H9 (cell line): ENCODE measurements at regions not wholly inside any gene's neighbourhood (a gene's known extent, or its start where the extent isn't known, plus 50 kb on each side); places are given as distances from the start of the nearest gene placed in this dataset.

ENCODE experiments used
- DNase-seq: peaks from one replicate; pipeline ENCODE4 v3.0.0-alpha.2; 2017
- H2AFZ ChIP-seq: one replicate; pipeline ENCODE4 v1.6.1; 2013; ENCODE audit warnings: mild to moderate bottlenecking, low read length, control low read depth, moderate library complexity
- H2AK5ac ChIP-seq: 2 replicates; pipeline ENCODE4 v1.6.1; 2013; ENCODE audit warnings: low read length, control low read depth, mixed read lengths; ENCODE audit not compliant: insufficient read length
- H2BK120ac ChIP-seq: one replicate; pipeline ENCODE4 v1.6.1; 2013; ENCODE audit warnings: low read depth, mild to moderate bottlenecking, low read length, control low read depth, inconsistent platforms; ENCODE audit not compliant: poor library complexity, severe bottlenecking
- H2BK12ac ChIP-seq: 2 replicates; pipeline ENCODE4 v1.6.1; 2013; ENCODE audit warnings: low read length, control low read depth, mixed read lengths, low read depth; ENCODE audit not compliant: insufficient read length
- H2BK15ac ChIP-seq: 2 replicates; pipeline ENCODE4 v1.6.1; 2013; ENCODE audit warnings: low read depth, low read length, control low read depth
- H2BK20ac ChIP-seq: one replicate; pipeline ENCODE4 v1.6.1; 2013; ENCODE audit warnings: low read depth, mild to moderate bottlenecking, low read length, control low read depth, inconsistent platforms; ENCODE audit not compliant: poor library complexity, severe bottlenecking
- H2BK5ac ChIP-seq: 2 replicates; pipeline ENCODE4 v1.6.1; 2013; ENCODE audit warnings: low read length, control low read depth, mixed read lengths; ENCODE audit not compliant: insufficient read length
- H3K14ac ChIP-seq: 2 replicates; pipeline ENCODE4 v1.6.1; 2013; ENCODE audit warnings: low read length, control low read depth; ENCODE audit not compliant: insufficient read depth
- H3K18ac ChIP-seq: 2 replicates; pipeline ENCODE4 v1.6.1; 2013; ENCODE audit warnings: low read depth, mild to moderate bottlenecking, mixed read lengths, low read length, control low read depth; ENCODE audit not compliant: insufficient read length
- H3K23ac ChIP-seq: 2 replicates; pipeline ENCODE4 v1.6.1; 2013; ENCODE audit warnings: low read length, control low read depth, mixed read lengths, low read depth; ENCODE audit not compliant: insufficient read length
- H3K23me2 ChIP-seq: 2 replicates; pipeline ENCODE4 v1.6.1; 2013; ENCODE audit warnings: low read depth, mild to moderate bottlenecking, mixed read lengths, low read length, control low read depth; ENCODE audit not compliant: insufficient read length, poor library complexity, severe bottlenecking
- H3K27ac ChIP-seq: 2 replicates; pipeline ENCODE4 v1.5.1; 2013; ENCODE audit warnings: low read length, control low read depth, mixed read lengths, low read depth; ENCODE audit not compliant: insufficient read length
- H3K27me3 ChIP-seq: 2 replicates; pipeline ENCODE4 v1.6.1; 2013; ENCODE audit warnings: low read length, control low read depth, inconsistent platforms; ENCODE audit not compliant: insufficient read depth
- H3K4ac ChIP-seq: 2 replicates; pipeline ENCODE4 v1.6.1; 2013; ENCODE audit warnings: low read depth, mild to moderate bottlenecking, control low read depth, inconsistent platforms, low read length, moderate library complexity
- H3K4me1 ChIP-seq: 2 replicates; pipeline ENCODE4 v1.6.1; 2013; ENCODE audit warnings: low read length, control low read depth, inconsistent platforms; ENCODE audit not compliant: insufficient read depth
- H3K4me2 ChIP-seq: 2 replicates; pipeline ENCODE4 v1.6.1; 2013; ENCODE audit warnings: low read length, control low read depth, mixed read lengths; ENCODE audit not compliant: insufficient read length, insufficient read depth
- H3K56ac ChIP-seq: 2 replicates; pipeline ENCODE4 v1.6.1; 2013; ENCODE audit warnings: low read depth, mild to moderate bottlenecking, mixed read lengths, low read length, control low read depth; ENCODE audit not compliant: insufficient read length
- H3K79me1 ChIP-seq: 2 replicates; pipeline ENCODE4 v1.6.1; 2013; ENCODE audit warnings: low read depth, mild to moderate bottlenecking, moderate library complexity, low read length, control low read depth, inconsistent platforms; ENCODE audit not compliant: insufficient read depth, poor library complexity, severe bottlenecking
- H3K79me2 ChIP-seq: 2 replicates; pipeline ENCODE4 v1.6.1; 2013; ENCODE audit warnings: low read length, control low read depth, inconsistent platforms; ENCODE audit not compliant: insufficient read depth
- H3K9ac ChIP-seq: 2 replicates; pipeline ENCODE4 v1.6.1; 2013; ENCODE audit warnings: low read length, control low read depth, mixed read lengths; ENCODE audit not compliant: insufficient read length; ENCODE audit errors: extremely low read depth
- H3K9me3 ChIP-seq: one replicate; pipeline ENCODE4 v1.6.1; 2013; ENCODE audit warnings: low read depth, low read length, inconsistent platforms; ENCODE audit not compliant: control insufficient read depth
- H3T11ph ChIP-seq: one replicate; pipeline ENCODE4 v1.6.1; 2013; ENCODE audit warnings: mild to moderate bottlenecking, low read length, control low read depth, inconsistent platforms
- H4K20me1 ChIP-seq: one replicate; pipeline ENCODE4 v1.6.1; 2013; ENCODE audit not compliant: control insufficient read depth, insufficient read length, insufficient read depth
- H4K5ac ChIP-seq: 2 replicates; pipeline ENCODE4 v1.6.1; 2013; ENCODE audit warnings: low read depth, mild to moderate bottlenecking, mixed read lengths, low read length, control low read depth; ENCODE audit not compliant: insufficient read length
- H4K8ac ChIP-seq: replicated peaks from 2 replicates; pipeline ENCODE4 v1.6.1; 2013; ENCODE audit warnings: low read length, control low read depth, mixed read lengths, low read depth; ENCODE audit not compliant: insufficient read length
- H4K91ac ChIP-seq: 2 replicates; pipeline ENCODE4 v1.6.1; 2013; ENCODE audit warnings: low read depth, mild to moderate bottlenecking, moderate library complexity, mixed read lengths, low read length, control low read depth; ENCODE audit not compliant: insufficient read length
- H3K27ac Mint-ChIP-seq, 3 experiments: 2 replicates in 2 of 3; 3 replicates in 1 of 3; pipeline ENCODE4 v1.8.0; 2020 to 2021; ENCODE audit warnings: mixed read lengths in 3 of 3, mild to moderate bottlenecking in 1 of 3, moderate library complexity in 1 of 3
- H3K27me3 Mint-ChIP-seq: 2 replicates; pipeline ENCODE4 v1.8.0; 2021; ENCODE audit warnings: low read depth, mild to moderate bottlenecking, moderate library complexity, mixed read lengths
- H3K36me3 Mint-ChIP-seq, 3 experiments: 2 replicates in 2 of 3; 3 replicates in 1 of 3; pipeline ENCODE4 v1.8.0; 2020 to 2021; ENCODE audit warnings: low read depth in 3 of 3, mixed read lengths in 3 of 3; ENCODE audit not compliant: insufficient read depth in 1 of 3
- H3K4me1 Mint-ChIP-seq, 2 experiments: 2 replicates each; pipeline ENCODE4 v1.8.0; 2020; ENCODE audit warnings: mixed read lengths in 2 of 2
- H3K4me3 Mint-ChIP-seq, 2 experiments: 2 replicates in 1 of 2; 3 replicates in 1 of 2; pipeline ENCODE4 v1.8.0; 2020 to 2021; ENCODE audit warnings: mild to moderate bottlenecking in 2 of 2, mixed read lengths in 2 of 2, moderate library complexity in 1 of 2
- H3K9me3 Mint-ChIP-seq, 2 experiments: 2 replicates in 1 of 2; 3 replicates in 1 of 2; pipeline ENCODE4 v1.8.0; 2020; ENCODE audit warnings: mild to moderate bottlenecking in 2 of 2, mixed read lengths in 2 of 2, moderate library complexity in 1 of 2
- CTCF ChIP-seq: fragments of 200-600 bp; sonication (generic); conservative IDR thresholded peaks from 3 replicates; pipeline ENCODE4 v1.8.0; 2021; ENCODE audit warnings: antibody characterized with exemption, mild to moderate bottlenecking
- WGBS: extraction: QIAGEN DNeasy Blood & Tissue Kit; methylation state at CpG from one replicate; pipeline ENCODE4 v1.1.7; 2013; ENCODE audit warnings: missing lambda C conversion rate, low lambda C conversion rate, mixed read lengths; ENCODE audit not compliant: insufficient read length; ENCODE audit errors: extremely low coverage; 5-methylcytosine and 5-hydroxymethylcytosine counted together

GRCh38 chr13:68176475-68176874 lies 946.3 kb upstream of the PCDH9 start:
- Histone ChIP-seq H2BK20ac (no peak overlapping the region), H2BK5ac (no peak overlapping the region), H3K4ac (no peak overlapping the region), H2BK12ac (no peak overlapping the region), H2BK120ac (no peak overlapping the region), H3K14ac (no peak overlapping the region), H2AK5ac (no peak overlapping the region), H3K23me2 (no peaks in the 10 kb centered on the region), H3K4me1 (no peaks in the 10 kb centered on the region), H4K91ac (no peak overlapping the region), H3K9me3 (no peaks in the 10 kb centered on the region), H2BK15ac (no peak overlapping the region), H4K5ac (no peak overlapping the region), H3K27me3 (no peaks in the 10 kb centered on the region), H3K23ac (no peak overlapping the region), H3K27ac (no peak overlapping the region), H4K20me1 (no peaks in the 10 kb centered on the region), H3K79me1 (no peaks in the 10 kb centered on the region), H3T11ph (no peak overlapping the region), H3K18ac (no peak overlapping the region), H3K4me2 (no peak overlapping the region), H3K56ac (no peak overlapping the region), H3K9ac (no peak overlapping the region), H3K79me2 (no peaks in the 10 kb centered on the region), H2AFZ (no peak overlapping the region), H4K8ac (no peak overlapping the region)
- no peak overlapping the region for H3K27ac Mint-ChIP-seq
- no peak for DNase-seq
- no peaks in the 10 kb centered on the region for H3K4me1 Mint-ChIP-seq
- H3K36me3 Mint-ChIP-seq: peaks cover 0 to 17% (median 5%) of the 10 kb centered on the region in 3 experiments; a peak in 5 of 7 replicates
- no peak for TF ChIP-seq CTCF
- H3K9me3 Mint-ChIP-seq: peaks cover 0 to 7% of the 10 kb centered on the region in 2 experiments; a peak in 3 of 5 replicates
- H3K4me3 Mint-ChIP-seq: no peak overlapping the region
- no peaks in the 10 kb centered on the region for H3K27me3 Mint-ChIP-seq
- WGBS: no CpG with 5 or more reads among the region's 2 CpGs
